Endometrial microvascular endothelial cells (primary cell): ENCODE measurements at regions not wholly inside any gene's neighbourhood (a gene's known extent, or its start where the extent isn't known, plus 50 kb on each side); places are given as distances from the start of the nearest gene placed in this dataset.
"Not testable (repeated sequence)": the region's sequence is repeated elsewhere in the genome, so short reads cannot be mapped to it uniquely, and the experiment has no call there.

Experiments
- in situ Hi-C: cut with HindIII; loops from 2 replicates; pipeline ENCODE4 v1.10.0; 2017; ENCODE audit warnings: low sequenced_read_pairs, low pct_unique_long_range_greater_than_20kb; ENCODE audit errors: inconsistent ontology term

GRCh38 chr16:72609933-72610332 is 438.0 kb upstream of the PMFBP1 start:
- in situ Hi-C loops, result no loop called here

GRCh38 chr16:72609066-72609465 is 437.1 kb upstream of the PMFBP1 start:
- in situ Hi-C loops, result no loop called here

DNA sequence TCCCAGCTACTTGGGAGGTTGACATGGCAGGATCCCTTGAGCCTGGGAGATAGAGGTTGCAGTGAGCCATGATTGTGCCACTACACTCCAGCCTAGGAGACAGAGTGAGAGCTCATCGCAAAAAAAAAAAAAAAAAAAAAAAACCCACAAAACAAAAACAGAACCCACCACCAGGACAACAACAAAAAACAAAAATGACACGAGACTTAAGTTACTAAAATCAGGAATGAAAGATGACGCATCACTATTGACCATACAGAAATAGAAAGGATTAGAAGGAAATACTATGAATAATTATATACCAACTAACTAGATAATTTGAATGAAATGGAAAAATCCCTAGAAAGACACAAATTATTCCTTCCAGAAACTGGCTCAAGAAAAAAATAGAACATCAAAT is 432.4 kb upstream of the PMFBP1 start:
- in situ Hi-C loops, result no loop called here

DNA sequence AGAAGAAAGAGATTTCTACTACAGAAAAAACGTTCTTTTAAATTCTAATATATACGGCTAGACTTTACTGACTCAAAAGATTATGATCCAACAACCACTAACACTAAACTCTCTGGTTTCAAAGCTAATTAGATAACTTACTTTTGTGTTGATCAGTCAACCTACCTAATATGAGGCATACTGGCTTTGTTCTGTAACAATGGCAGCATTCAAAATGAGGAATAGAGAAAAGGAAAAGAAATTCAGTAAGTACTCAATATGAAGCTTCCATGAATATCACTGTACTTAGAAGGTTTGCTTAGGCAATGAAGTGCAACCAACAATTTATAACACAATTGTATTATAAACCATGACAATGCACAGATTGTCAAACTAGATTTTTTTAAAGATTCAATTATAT is 430.5 kb upstream of the PMFBP1 start:
- in situ Hi-C loops, result no loop called here

- in situ Hi-C loops, result no loop called here
Observed at GRCh38 chr16:72598696-72599095, 426.7 kb upstream of the PMFBP1 start.

DNA sequence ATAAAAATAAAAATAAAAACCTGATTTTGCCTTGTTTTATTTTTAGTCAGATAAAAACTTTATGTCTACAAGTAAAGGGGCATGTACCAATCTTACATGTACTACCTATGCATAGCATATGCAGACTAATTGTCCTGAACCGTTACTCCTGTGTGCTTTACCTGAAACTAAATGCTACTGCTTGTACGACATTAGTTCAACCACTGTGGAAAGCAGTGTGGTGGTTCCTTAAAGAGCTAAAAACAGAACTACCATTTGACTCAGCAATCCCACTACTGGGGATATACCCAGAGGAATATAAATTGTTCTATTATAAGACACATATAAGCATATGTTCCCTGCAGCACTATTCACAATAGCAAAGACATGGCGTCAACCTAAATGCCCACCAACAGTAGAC is 426.0 kb upstream of the PMFBP1 start:
- in situ Hi-C loops, result no loop called here

DNA sequence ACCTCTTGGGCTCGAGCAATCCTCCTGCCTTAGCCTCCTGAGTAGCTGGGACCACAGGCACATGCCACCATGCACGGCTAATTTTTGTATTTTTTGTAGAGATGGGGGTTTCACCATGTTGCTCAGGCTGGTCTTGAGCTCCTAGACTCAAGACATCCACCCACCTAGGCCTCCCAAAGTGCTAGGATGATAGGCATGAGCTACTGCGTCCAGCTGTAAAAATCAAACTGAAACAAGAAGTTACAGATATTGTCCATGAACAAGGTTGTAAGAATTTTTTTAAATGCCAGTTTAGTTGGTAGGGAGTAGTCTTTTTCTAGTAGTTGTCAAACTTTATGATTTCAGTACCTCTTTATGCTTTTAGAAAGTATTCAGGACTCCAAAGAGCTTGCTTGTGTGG is 424.4 kb upstream of the PMFBP1 start:
- in situ Hi-C loops, result no loop called here

GRCh38 chr16:72590151-72590937 is 418.4 kb upstream of the PMFBP1 start:
- in situ Hi-C loops, result no loop called here

GRCh38 chr16:72588551-72588950 is 416.6 kb upstream of the PMFBP1 start:
- in situ Hi-C loops, result no loop called here

DNA sequence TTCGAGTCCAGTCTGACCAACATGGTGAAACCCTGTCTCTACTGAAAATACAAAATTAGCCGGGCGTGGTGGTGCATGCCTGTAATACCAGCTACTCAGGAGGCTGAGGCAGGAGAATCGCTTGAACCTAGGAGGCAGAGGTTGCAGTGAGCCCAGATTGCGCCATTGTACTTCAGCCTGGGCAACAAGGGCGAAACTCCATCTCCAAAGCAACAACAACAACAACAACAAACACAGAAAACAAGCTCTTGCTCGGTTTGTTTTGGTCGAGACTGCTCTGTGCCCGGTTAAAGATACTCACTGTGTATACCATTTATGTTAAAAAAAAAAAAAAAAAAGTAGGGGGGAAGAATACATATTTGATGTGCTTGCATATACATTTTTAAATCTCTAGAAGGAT is 406.1 kb upstream of the PMFBP1 start:
- in situ Hi-C loops, result not testable (repeated sequence)

- in situ Hi-C loops, result no loop called here
Observed at GRCh38 chr16:72576189-72576588, 404.2 kb upstream of the PMFBP1 start.

DNA sequence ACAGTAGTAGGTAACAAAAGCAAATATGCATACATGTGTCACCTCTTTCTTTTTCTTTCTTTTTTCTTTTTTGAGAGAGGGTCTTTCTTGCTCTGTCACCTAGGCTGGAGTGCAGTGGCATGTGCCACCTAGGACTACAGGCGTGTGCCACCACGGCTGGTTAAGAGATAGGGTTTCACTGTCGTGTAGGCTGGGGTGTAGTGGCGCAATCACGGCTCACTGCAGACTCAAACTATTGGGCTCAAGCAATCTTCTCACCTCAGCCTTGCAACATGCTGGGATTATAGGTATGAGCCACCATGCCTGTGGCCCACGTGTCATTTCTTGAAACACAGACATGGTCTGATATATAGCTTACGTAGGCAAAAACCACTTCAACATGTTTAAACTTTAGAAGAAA is 397.7 kb upstream of the PMFBP1 start:
- in situ Hi-C loops, result no loop called here

GRCh38 chr16:72568502-72568901 is 396.5 kb upstream of the PMFBP1 start:
- in situ Hi-C loops, result no loop called here

- in situ Hi-C loops, result no loop called here
Observed at GRCh38 chr16:72566174-72566573, 394.2 kb upstream of the PMFBP1 start.

DNA sequence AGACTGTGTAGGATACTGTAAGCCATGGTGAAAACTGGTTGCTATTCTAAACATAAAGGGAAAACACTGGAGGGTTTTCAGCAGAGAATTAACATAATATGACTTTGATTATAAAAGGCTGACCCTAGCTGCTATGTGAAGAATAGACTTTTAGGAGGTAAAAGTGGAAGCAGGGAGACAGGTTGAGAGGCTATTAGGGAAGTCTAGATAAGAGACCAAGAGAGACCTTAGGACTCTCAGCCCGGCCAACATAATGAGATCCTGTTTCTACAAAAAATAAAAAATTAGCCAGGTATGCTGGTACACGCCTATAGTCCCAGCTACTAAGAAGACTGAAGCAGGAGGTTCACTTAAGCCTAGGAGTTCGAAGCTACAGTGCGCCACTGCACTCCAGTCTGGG is 393.2 kb upstream of the PMFBP1 start:
- in situ Hi-C loops, result no loop called here

- in situ Hi-C loops, result no loop called here
Observed at GRCh38 chr16:72560617-72561016, 388.7 kb upstream of the PMFBP1 start.

DNA sequence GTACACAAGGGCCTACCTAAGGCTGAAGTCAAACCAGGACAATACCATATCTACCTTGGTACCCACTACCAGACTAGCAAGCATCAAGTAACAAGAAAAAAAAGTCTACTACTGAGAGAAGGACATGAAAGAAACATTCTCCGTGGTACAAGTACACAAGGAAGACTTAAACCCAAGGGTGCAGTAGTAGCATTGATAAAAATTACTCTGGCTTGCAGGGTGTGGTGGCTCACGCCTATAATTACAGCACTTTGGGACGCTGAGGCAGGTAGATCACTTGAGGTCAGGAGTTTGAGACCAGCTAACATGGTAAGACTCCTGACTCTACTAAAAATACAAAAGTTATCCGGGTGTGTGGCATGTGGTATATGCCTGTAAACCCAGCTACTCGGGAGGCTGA is 386.5 kb upstream of the PMFBP1 start:
- in situ Hi-C loops, result no loop called here

DNA sequence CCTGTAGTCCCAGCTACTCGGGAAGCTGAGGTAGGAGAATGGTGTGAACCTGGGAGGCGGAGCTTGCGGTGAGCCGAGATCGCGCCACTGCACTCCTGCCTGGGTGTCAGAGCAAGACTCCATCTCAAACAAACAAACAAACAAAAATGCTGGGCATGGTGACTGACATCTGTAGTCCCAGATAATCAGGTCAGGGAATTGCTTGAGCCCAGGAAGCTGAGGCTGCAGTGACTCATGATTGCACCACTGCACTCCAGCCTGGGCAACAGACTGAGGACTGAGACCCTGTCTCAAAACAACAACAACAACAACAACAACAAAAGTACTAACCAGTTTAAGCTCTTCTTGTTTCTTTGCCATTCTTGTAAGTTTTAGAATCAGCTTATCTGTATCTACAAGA is 383.0 kb upstream of the PMFBP1 start:
- in situ Hi-C loops, result no loop called here

DNA sequence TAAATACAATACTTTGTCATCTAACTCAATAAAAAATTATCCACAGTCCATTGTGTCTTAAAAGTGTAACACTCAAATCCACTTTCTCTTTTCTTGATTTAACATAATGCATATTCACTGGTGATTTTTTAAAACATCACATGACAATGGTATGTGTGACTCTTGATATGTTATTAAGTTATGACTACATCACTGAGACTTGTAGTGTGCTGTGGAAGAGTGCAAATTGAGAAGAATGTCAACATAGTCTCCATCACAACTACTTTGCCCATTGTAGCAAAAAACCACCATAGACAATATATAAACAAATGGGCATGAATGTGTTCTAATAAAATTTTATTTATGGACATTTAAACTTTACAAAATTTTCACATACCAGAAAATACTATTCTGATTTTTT is 380.7 kb upstream of the PMFBP1 start:
- in situ Hi-C loops, result no loop called here

- in situ Hi-C loops, result no loop called here
Observed at GRCh38 chr16:72551649-72552048, 379.7 kb upstream of the PMFBP1 start.

DNA sequence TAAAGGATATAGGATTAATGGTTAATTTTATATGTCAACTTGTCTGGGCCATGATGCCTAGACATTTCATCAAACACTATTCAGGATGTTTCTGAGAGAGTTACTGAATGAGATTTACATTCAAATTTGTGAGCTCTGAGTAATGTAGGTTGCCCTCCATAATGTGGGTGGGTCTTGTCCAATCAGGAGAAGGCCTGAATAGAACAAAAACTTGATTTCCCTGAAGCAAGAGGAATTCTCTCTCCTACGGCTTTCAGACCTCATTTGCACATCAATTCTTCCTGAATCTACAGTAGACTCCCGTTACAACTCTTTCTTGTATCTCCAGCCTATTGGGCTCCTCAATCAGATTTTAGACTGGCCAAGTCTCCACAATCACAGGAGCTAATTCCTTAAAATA is 377.9 kb upstream of the PMFBP1 start:
- in situ Hi-C loops, result no loop called here
